Small intestine (tissue), 7 donors: ENCODE measurements at regions not wholly inside any gene's neighbourhood (a gene's known extent, or its start where the extent isn't known, plus 50 kb on each side); places are given as distances from the start of the nearest gene placed in this dataset.
"Not testable (repeated sequence)": the region's sequence is repeated elsewhere in the genome, so short reads cannot be mapped to it uniquely, and the experiment has no call there.

Experiments used
- DNase-seq, 2 donors: peaks; one replicate each; pipeline versions ENCODE4 v3.0.0 to v3.0.0-alpha.2; 2013
- FAIRE-seq: peaks from 2 replicates; lab custom pipeline; 2012; peaks lifted over from hg19 to GRCh38; lab: Jason Lieb, UNC
- H3K27ac ChIP-seq, 3 donors: one replicate each; pipeline ENCODE4 v1.5.1; 2013; ENCODE audit warnings: low read length in 2 of 3, mild to moderate bottlenecking in 2 of 3, control low read depth in 1 of 3, inconsistent platforms in 1 of 3, low read depth in 1 of 3, moderate library complexity in 1 of 3
- H3K27me3 ChIP-seq, 3 donors: one replicate each; pipeline ENCODE4 v1.6.1; 2013; ENCODE audit warnings: low read length in 3 of 3, inconsistent platforms in 1 of 3; ENCODE audit not compliant: control insufficient read depth in 3 of 3, insufficient read depth in 3 of 3
- H3K36me3 ChIP-seq, 3 donors: one replicate each; pipeline ENCODE4 v1.6.1; 2013; ENCODE audit warnings: low read length in 3 of 3, inconsistent platforms in 1 of 3, low read depth in 1 of 3, mild to moderate bottlenecking in 1 of 3, moderate library complexity in 1 of 3; ENCODE audit not compliant: control insufficient read depth in 3 of 3, insufficient read depth in 2 of 3
- H3K4me1 ChIP-seq, 3 donors: one replicate each; pipeline ENCODE4 v1.6.1; 2013; ENCODE audit warnings: low read length in 2 of 3, inconsistent platforms in 1 of 3, low read depth in 1 of 3, mild to moderate bottlenecking in 1 of 3, moderate library complexity in 1 of 3; ENCODE audit not compliant: control insufficient read depth in 3 of 3, insufficient read depth in 2 of 3
- H3K4me3 ChIP-seq, 3 donors: one replicate each; pipeline ENCODE4 v1.5.1; 2013; ENCODE audit warnings: low read length in 3 of 3, control low read depth in 1 of 3, inconsistent platforms in 1 of 3, low read depth in 1 of 3, mild to moderate bottlenecking in 1 of 3, moderate library complexity in 1 of 3
- H3K9me3 ChIP-seq, 2 donors: one replicate each; pipeline ENCODE4 v1.6.1; 2013; ENCODE audit warnings: low read depth in 1 of 2, low read length in 1 of 2; ENCODE audit not compliant: control insufficient read depth in 2 of 2, insufficient read depth in 1 of 2
- WGBS, 3 donors: extraction: QIAGEN DNeasy Blood & Tissue Kit; methylation state at CpG; one replicate each; pipeline ENCODE4 v1.1.7; 2013; 5-methylcytosine and 5-hydroxymethylcytosine counted together
- donor health status: healthy with polysubstance abuse.
- donor health status: control.
- donor health status: control.
- donor health status: Bipolar disorder and iron deficiency.
- donor health status: healthy.

DNA sequence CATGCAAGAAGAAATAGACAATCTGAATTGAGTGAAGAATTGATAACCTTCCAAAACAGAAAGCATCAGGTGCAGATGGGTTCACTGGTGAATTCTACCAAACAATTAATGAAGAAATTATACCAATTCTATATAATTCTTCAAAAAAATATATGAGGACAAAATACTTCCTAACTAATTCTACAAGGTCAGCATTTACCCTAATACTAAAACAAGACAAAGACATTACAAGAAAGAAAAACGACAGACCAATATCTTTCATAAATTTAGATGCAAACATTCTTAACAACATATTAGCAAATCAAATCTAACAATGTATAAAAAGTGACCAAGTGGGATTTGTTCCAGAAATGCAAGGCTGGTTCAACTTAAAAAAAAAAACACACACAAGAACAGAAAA lies 183.9 kb downstream of the BARX1 start:
- Histone ChIP-seq H3K4me1 (no peaks in the 10 kb centered on the region), H3K27ac (no peak overlapping the region), H3K9me3 (no peaks in the 10 kb centered on the region), H3K36me3 (no peaks in the 10 kb centered on the region), H3K27me3 (no peaks in the 10 kb centered on the region), H3K4me3 (no peak overlapping the region)
- FAIRE-seq (no peak), DNase-seq (no peak)
- 78 to 86% (median 81%) methylated on average over 1 of the region's 1 CpG for WGBS, 3 donors

DNA sequence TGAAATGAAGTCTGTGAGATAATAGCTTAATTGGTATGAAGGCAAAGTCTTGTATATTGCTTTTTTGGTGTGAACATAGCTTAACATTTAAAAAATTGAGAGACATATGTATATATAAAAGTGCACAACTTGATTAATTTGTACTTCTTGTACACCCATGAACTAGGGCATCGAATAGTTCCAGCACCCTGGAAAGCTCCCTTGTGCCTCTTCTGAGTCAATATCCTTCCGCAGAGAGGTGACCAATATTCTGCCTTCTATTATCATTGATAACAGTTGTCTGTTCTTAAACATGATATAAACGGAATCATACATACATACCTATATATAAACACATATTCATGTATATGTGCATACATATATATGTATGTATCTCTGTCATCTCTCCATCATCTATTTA lies 185.4 kb downstream of the PHF2 start:
- Histone ChIP-seq H3K27me3 (no peaks in the 10 kb centered on the region), H3K4me1 (no peaks in the 10 kb centered on the region), H3K36me3 (no peaks in the 10 kb centered on the region), H3K9me3 (peaks cover 0 to 11% of the 10 kb centered on the region in 2 donors), H3K4me3 (no peak overlapping the region), H3K27ac (no peak overlapping the region)
- no peak for FAIRE-seq
- no peak for DNase-seq
- WGBS, 3 donors, result 76 to 81% (median 79%) methylated on average over 3 of the region's 3 CpGs

DNA sequence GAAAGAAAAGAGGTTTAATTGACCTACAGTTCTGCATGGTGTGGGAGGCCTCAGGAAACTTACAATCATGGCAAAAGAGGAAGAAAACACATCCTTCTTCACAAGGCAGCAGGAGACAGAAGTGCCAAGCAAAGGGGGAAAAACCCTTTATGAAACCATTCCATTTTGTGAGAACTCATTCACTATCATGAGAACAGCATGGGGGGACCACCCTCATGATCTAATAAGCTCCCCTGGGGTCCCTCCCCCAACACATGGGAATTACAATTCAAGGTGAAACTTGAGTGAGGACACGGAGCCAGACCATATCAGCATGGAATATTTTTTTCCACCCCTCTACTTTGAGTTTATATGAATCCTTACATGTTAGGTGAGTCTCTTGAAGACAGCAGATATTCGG lies 173.7 kb downstream of the PHF2 start:
- FAIRE-seq (no peak), DNase-seq (no peak)
- Histone ChIP-seq H3K4me3 (no peak overlapping the region), H3K36me3 (no peaks in the 10 kb centered on the region), H3K9me3 (peaks cover 0 to 22% of the 10 kb centered on the region in 2 donors), H3K27me3 (no peaks in the 10 kb centered on the region), H3K4me1 (no peaks in the 10 kb centered on the region), H3K27ac (no peak overlapping the region)
- 53 to 69% (median 55%) methylated on average over 2 of the region's 2 CpGs for WGBS, 3 donors

DNA sequence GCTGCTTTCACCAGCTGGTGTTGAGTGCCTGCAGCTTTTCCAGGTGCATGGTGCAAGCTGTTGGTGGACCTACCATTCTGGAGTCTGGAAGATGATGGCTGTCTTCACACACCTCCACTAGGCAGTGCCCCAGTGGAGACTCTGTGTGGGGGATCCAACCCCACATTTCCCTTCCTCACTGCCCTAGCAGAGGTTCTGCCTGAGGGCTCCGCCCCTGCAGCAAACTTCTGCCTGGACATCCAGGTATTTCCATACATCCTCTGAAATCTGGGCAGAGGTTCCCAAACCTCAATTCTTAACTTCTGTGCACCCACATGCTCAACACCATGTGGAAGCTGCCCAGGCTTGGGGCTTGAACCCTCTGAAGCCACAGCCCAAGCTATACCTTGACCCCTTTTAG lies 172.4 kb downstream of the PHF2 start:
- not testable (repeated sequence) for FAIRE-seq

GRCh38 chr9:93731963-93732362 lies 155.6 kb downstream of the PHF2 start:
- WGBS, 3 donors, result 20 to 37% (median 22%) methylated on average over 1 of the region's 1 CpG
- no peak overlapping the region for H3K27ac ChIP-seq
- H3K4me1 ChIP-seq, result no peaks in the 10 kb centered on the region
- peaks cover 0 to 9% of the 10 kb centered on the region in 2 donors for H3K9me3 ChIP-seq
- H3K4me3 ChIP-seq, result no peak overlapping the region
- FAIRE-seq (no peak), DNase-seq (no peak)
- no peaks in the 10 kb centered on the region for H3K36me3 ChIP-seq
- H3K27me3 ChIP-seq, result peaks cover 0 to 8% (median 6%) of the 10 kb centered on the region in 3 donors

More for the DNA sequence above, 172.4 kb downstream of the PHF2 start:
- H3K4me1 ChIP-seq, H3K36me3 ChIP-seq, H3K27ac ChIP-seq, DNase-seq, H3K27me3 ChIP-seq, H3K4me3 ChIP-seq: not testable (repeated sequence)
- 90 to 98% (median 96%) methylated on average over 1 of the region's 1 CpG for WGBS, 3 donors
- H3K9me3 ChIP-seq, result peaks cover 0 to 21% of the 10 kb centered on the region in 2 donors

- no peaks in the 10 kb centered on the region for H3K4me1 ChIP-seq
- H3K36me3 ChIP-seq, result no peaks in the 10 kb centered on the region
- FAIRE-seq (no peak), DNase-seq (no peak)
- H3K27me3 ChIP-seq, result peaks cover 0 to 8% (median 6%) of the 10 kb centered on the region in 3 donors
- H3K27ac ChIP-seq, result no peak overlapping the region
- peaks cover 0 to 9% of the 10 kb centered on the region in 2 donors for H3K9me3 ChIP-seq
- WGBS, 3 donors, result 22 to 38% (median 30%) methylated on average over 8 of the region's 8 CpGs
- H3K4me3 ChIP-seq, result no peak overlapping the region
Observed at GRCh38 chr9:93730648-93731047, 154.3 kb downstream of the PHF2 start.

- no peak overlapping the region for H3K4me3 ChIP-seq
- FAIRE-seq (no peak), DNase-seq (no peak)
- H3K9me3 ChIP-seq, result peaks cover 0 to 9% of the 10 kb centered on the region in 2 donors
- H3K36me3 ChIP-seq, result no peaks in the 10 kb centered on the region
- no peak overlapping the region for H3K27ac ChIP-seq
- WGBS, 3 donors, result 35 to 38% (median 36%) methylated on average over 11 of the region's 11 CpGs
- no peaks in the 10 kb centered on the region for H3K4me1 ChIP-seq
- H3K27me3 ChIP-seq, result peaks cover 0 to 8% (median 6%) of the 10 kb centered on the region in 3 donors
Observed at GRCh38 chr9:93730217-93730616, 153.8 kb downstream of the PHF2 start.
